Transverse colon (tissue), 4 donors: ENCODE measurements at regions not wholly inside any gene's neighbourhood (a gene's known extent, or its start where the extent isn't known, plus 50 kb on each side); places are given as distances from the start of the nearest gene placed in this dataset.

Experiments used
- POLR2A ChIP-seq: fragments of 450-650 bp; IDR thresholded peaks from one replicate; pipeline ENCODE4 v1.6.1; 2016; ENCODE audit warnings: antibody characterized with exemption, mild to moderate bottlenecking, moderate library complexity
- POLR2AphosphoS5 ChIP-seq, 3 donors: sonication (generic); formaldehyde crosslinking; IDR thresholded peaks; one replicate each; pipeline ENCODE4 v1.6.1; 2016; ENCODE audit warnings: antibody characterized with exemption in 3 of 3
- TF ChIP-seq, protein P1 (sequence below), 5 experiments: fragments of 200-600 bp in 3 of 5; fragments of 450-650 bp in 2 of 5; sonication (generic) in 3 of 5; IDR thresholded peaks; 1 replicate in 2 of 5; 2 replicates in 3 of 5; pipeline ENCODE4 v1.5.1; 2016 to 2017; ENCODE audit warnings: antibody characterized with exemption in 5 of 5, inconsistent platforms in 3 of 5, mild to moderate bottlenecking in 2 of 5, moderate library complexity in 1 of 5

DNA sequence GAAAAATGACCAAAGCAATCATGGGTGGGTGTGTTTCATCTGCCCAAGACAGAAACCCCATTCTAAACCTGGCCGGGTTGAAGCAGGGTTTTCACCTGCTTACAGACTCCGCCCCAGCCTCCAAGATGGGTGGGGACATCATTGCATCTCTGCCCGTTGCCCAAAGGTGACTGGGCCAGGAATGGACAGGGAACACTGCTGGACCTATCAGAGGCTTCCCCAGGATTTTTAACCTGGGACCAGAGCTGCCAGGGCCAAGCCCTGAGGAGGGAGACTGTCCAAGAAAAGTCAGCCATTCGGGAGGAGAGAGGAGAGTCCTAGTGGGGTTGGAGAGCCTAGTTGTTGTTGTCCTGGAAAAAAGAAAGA is 109.7 kb upstream of the ALDH1A3 start:
- TF ChIP-seq, protein P1, sequence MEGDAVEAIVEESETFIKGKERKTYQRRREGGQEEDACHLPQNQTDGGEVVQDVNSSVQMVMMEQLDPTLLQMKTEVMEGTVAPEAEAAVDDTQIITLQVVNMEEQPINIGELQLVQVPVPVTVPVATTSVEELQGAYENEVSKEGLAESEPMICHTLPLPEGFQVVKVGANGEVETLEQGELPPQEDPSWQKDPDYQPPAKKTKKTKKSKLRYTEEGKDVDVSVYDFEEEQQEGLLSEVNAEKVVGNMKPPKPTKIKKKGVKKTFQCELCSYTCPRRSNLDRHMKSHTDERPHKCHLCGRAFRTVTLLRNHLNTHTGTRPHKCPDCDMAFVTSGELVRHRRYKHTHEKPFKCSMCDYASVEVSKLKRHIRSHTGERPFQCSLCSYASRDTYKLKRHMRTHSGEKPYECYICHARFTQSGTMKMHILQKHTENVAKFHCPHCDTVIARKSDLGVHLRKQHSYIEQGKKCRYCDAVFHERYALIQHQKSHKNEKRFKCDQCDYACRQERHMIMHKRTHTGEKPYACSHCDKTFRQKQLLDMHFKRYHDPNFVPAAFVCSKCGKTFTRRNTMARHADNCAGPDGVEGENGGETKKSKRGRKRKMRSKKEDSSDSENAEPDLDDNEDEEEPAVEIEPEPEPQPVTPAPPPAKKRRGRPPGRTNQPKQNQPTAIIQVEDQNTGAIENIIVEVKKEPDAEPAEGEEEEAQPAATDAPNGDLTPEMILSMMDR (IDR thresholded peaks at IDR 0.05) = no peak
- no peak for TF ChIP-seq POLR2AphosphoS5 (IDR thresholded peaks at IDR 0.05)
- TF ChIP-seq POLR2A = no peak
